Neural progenitor cell (in vitro differentiated cells): ENCODE measurements at regions not wholly inside any gene's neighbourhood (a gene's known extent, or its start where the extent isn't known, plus 50 kb on each side); places are given as distances from the start of the nearest gene placed in this dataset.

Experiments
- DNase-seq: peaks from one replicate; pipeline ENCODE4 v3.0.0-alpha.2; 2016; ENCODE audit warnings: low spot score
- H2AFZ ChIP-seq: fragments of 200-600 bp; sonication (generic); replicated peaks from 2 replicates; pipeline ENCODE4 v1.6.1; 2016; ENCODE audit warnings: antibody characterized with exemption
- H3F3A ChIP-seq: fragments of 200-600 bp; sonication (generic); 2 replicates; pipeline ENCODE4 v1.6.1; 2016; ENCODE audit warnings: antibody characterized with exemption, low read depth
- H3K27ac ChIP-seq: fragments of 200-600 bp; sonication (generic); 2 replicates; pipeline ENCODE4 v1.5.1; 2016; ENCODE audit warnings: mild to moderate bottlenecking
- H3K27me3 ChIP-seq: fragments of 200-600 bp; sonication (generic); 2 replicates; pipeline ENCODE4 v1.6.1; 2016; ENCODE audit warnings: mild to moderate bottlenecking, moderate library complexity
- H3K36me3 ChIP-seq: fragments of 200-600 bp; sonication (generic); 2 replicates; pipeline ENCODE4 v1.5.1; 2016
- H3K4me1 ChIP-seq: fragments of 200-600 bp; sonication (generic); 2 replicates; pipeline ENCODE4 v1.6.1; 2016; ENCODE audit warnings: mixed run types
- H3K4me2 ChIP-seq: fragments of 200-600 bp; sonication (generic); 2 replicates; pipeline ENCODE4 v1.6.1; 2016
- H3K4me3 ChIP-seq: fragments of 200-600 bp; sonication (generic); 2 replicates; pipeline ENCODE4 v1.5.1; 2016
- H3K79me2 ChIP-seq: fragments of 200-600 bp; sonication (generic); 2 replicates; pipeline ENCODE4 v1.6.1; 2016; ENCODE audit warnings: low read depth
- H3K9ac ChIP-seq: fragments of 200-600 bp; sonication (generic); 2 replicates; pipeline ENCODE4 v1.6.1; 2016
- H3K9me3 ChIP-seq: fragments of 200-600 bp; sonication (generic); 2 replicates; pipeline ENCODE4 v1.5.1; 2016; ENCODE audit warnings: low read depth
- H4K20me1 ChIP-seq: fragments of 200-600 bp; sonication (generic); 2 replicates; pipeline ENCODE4 v1.6.1; 2016; ENCODE audit warnings: low read depth
- H3K27ac Mint-ChIP-seq: 3 replicates; pipeline ENCODE4 v1.8.0; 2021; ENCODE audit warnings: mixed read lengths
- H3K27me3 Mint-ChIP-seq: 2 replicates; pipeline ENCODE4 v1.8.0; 2022; ENCODE audit warnings: low read depth, mild to moderate bottlenecking, inconsistent platforms, moderate library complexity, mixed read lengths; ENCODE audit not compliant: insufficient read depth
- H3K36me3 Mint-ChIP-seq: 3 replicates; pipeline ENCODE4 v1.8.0; 2021; ENCODE audit warnings: mixed read lengths
- H3K4me1 Mint-ChIP-seq: 3 replicates; pipeline ENCODE4 v1.8.0; 2021; ENCODE audit warnings: mixed read lengths
- H3K4me3 Mint-ChIP-seq: 3 replicates; pipeline ENCODE4 v1.8.0; 2021; ENCODE audit warnings: mild to moderate bottlenecking, moderate library complexity, mixed read lengths
- H3K9me3 Mint-ChIP-seq: 3 replicates; pipeline ENCODE4 v1.8.0; 2020; ENCODE audit warnings: mixed read lengths
- EZH2 ChIP-seq: fragments of 200-600 bp; sonication (generic); IDR thresholded peaks from 2 replicates; pipeline ENCODE4 v1.6.1; 2017; ENCODE audit warnings: antibody characterized with exemption, mild to moderate bottlenecking, moderate library complexity
- EZH2phosphoT487 ChIP-seq: fragments of 200-600 bp; sonication (generic); IDR thresholded peaks from 2 replicates; pipeline ENCODE4 v1.6.1; 2017; ENCODE audit warnings: antibody characterized with exemption
- TF ChIP-seq, protein P1 (sequence below): fragments of 200-600 bp; sonication (generic); IDR thresholded peaks from 2 replicates; pipeline ENCODE4 v1.5.1; 2017; ENCODE audit warnings: antibody characterized with exemption, mild to moderate bottlenecking

GRCh38 chr13:76717092-76717491, 169.1 kb downstream of the KCTD12 start:
- Histone ChIP-seq H3K9ac (no peak overlapping the region), H4K20me1 (no peaks in the 10 kb centered on the region), H3K4me3 (no peak overlapping the region), H3K79me2 (no peaks in the 10 kb centered on the region), H2AFZ (no peak overlapping the region), H3K27ac (no peak overlapping the region), H3K9me3 (no peaks in the 10 kb centered on the region), H3K4me1 (peaks cover 18% of the 10 kb centered on the region), H3K4me2 (no peak overlapping the region), H3F3A (no peaks in the 10 kb centered on the region), H3K36me3 (no peaks in the 10 kb centered on the region), H3K27me3 (no peaks in the 10 kb centered on the region)
- no peaks in the 10 kb centered on the region for H3K36me3 Mint-ChIP-seq
- no peaks in the 10 kb centered on the region for H3K9me3 Mint-ChIP-seq
- H3K27me3 Mint-ChIP-seq: peaks cover 3% of the 10 kb centered on the region
- peaks cover 15% of the 10 kb centered on the region for H3K4me1 Mint-ChIP-seq
- H3K4me3 Mint-ChIP-seq: no peak overlapping the region
- TF ChIP-seq, protein P1, sequence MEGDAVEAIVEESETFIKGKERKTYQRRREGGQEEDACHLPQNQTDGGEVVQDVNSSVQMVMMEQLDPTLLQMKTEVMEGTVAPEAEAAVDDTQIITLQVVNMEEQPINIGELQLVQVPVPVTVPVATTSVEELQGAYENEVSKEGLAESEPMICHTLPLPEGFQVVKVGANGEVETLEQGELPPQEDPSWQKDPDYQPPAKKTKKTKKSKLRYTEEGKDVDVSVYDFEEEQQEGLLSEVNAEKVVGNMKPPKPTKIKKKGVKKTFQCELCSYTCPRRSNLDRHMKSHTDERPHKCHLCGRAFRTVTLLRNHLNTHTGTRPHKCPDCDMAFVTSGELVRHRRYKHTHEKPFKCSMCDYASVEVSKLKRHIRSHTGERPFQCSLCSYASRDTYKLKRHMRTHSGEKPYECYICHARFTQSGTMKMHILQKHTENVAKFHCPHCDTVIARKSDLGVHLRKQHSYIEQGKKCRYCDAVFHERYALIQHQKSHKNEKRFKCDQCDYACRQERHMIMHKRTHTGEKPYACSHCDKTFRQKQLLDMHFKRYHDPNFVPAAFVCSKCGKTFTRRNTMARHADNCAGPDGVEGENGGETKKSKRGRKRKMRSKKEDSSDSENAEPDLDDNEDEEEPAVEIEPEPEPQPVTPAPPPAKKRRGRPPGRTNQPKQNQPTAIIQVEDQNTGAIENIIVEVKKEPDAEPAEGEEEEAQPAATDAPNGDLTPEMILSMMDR: no peak
- TF ChIP-seq EZH2 (no peak), EZH2phosphoT487 (no peak)
- no peak for DNase-seq
- H3K27ac Mint-ChIP-seq: no peak overlapping the region

- Histone ChIP-seq H3K9me3 (no peaks in the 10 kb centered on the region), H3K36me3 (no peaks in the 10 kb centered on the region), H3F3A (no peaks in the 10 kb centered on the region), H3K79me2 (no peaks in the 10 kb centered on the region), H2AFZ (no peak overlapping the region), H3K4me3 (no peak overlapping the region), H3K27me3 (no peaks in the 10 kb centered on the region), H3K27ac (no peak overlapping the region), H3K4me2 (peak overlapping the region; percentile 9), H3K9ac (no peak overlapping the region), H4K20me1 (no peaks in the 10 kb centered on the region), H3K4me1 (peaks cover 18% of the 10 kb centered on the region)
- Mint-ChIP-seq H3K4me1 (peaks cover 20% of the 10 kb centered on the region), H3K36me3 (no peaks in the 10 kb centered on the region), H3K9me3 (no peaks in the 10 kb centered on the region), H3K4me3 (no peak overlapping the region), H3K27me3 (no peaks in the 10 kb centered on the region), H3K27ac (peak overlapping the region; percentile 15)
- peak; percentile 44 for DNase-seq
- TF ChIP-seq, protein P1: no peak
- TF ChIP-seq EZH2phosphoT487 (no peak), EZH2 (no peak)
Observed at GRCh38 chr13:76715621-76716020, 170.6 kb downstream of the KCTD12 start.

GRCh38 chr13:76715075-76715474, 171.1 kb downstream of the KCTD12 start:
- Histone ChIP-seq H2AFZ (no peak overlapping the region), H3K4me3 (no peak overlapping the region), H3K79me2 (no peaks in the 10 kb centered on the region), H3K36me3 (no peaks in the 10 kb centered on the region), H3K27ac (no peak overlapping the region), H3K9me3 (no peaks in the 10 kb centered on the region), H3K27me3 (no peaks in the 10 kb centered on the region), H3F3A (no peaks in the 10 kb centered on the region), H3K4me1 (peaks cover 18% of the 10 kb centered on the region), H4K20me1 (no peaks in the 10 kb centered on the region), H3K4me2 (no peak overlapping the region), H3K9ac (no peak overlapping the region)
- Mint-ChIP-seq H3K27me3 (no peaks in the 10 kb centered on the region), H3K4me1 (peaks cover 20% of the 10 kb centered on the region), H3K4me3 (no peak overlapping the region), H3K9me3 (no peaks in the 10 kb centered on the region), H3K27ac (peak overlapping the region; percentile 15), H3K36me3 (no peaks in the 10 kb centered on the region)
- TF ChIP-seq, protein P1: no peak
- no peak for TF ChIP-seq EZH2phosphoT487
- TF ChIP-seq EZH2: no peak
- DNase-seq: no peak
